ENCODE measurements at regions not wholly inside any gene's neighbourhood (a gene's known extent, or its start where the extent isn't known, plus 50 kb on each side); places are given as distances from the start of the nearest gene placed in this dataset.

DNA sequence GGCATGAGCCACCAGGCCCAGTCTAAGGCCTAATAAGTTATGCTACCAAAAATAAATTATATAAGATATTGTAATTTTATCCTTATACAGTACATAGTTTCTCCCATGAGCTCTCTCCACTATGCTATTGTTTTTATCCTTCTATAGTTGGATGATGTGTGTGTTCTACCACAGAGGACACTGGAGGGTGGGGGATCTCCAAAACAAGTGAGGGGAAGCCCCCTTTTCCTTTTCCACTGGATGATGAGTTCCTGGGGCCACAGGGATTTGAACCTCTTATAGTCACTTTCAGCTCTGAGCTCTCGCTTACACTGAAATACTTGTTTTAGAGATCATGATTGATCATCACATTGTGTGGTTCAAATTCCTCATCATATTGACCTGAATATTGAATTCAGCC lies 77.6 kb upstream of the VAV3 start:
- no peaks in the 10 kb centered on the region for H3K23me2 ChIP-seq (ENCODE audit: insufficient read length, low read depth, low read length, poor library complexity, severe bottlenecking)
- H3K9ac ChIP-seq (ENCODE audit: extremely low read depth, insufficient read length, low read length) = no peak overlapping the region
- no peak overlapping the region for H3K23ac ChIP-seq (ENCODE audit: insufficient read length, low read depth, low read length)
- no peak overlapping the region for H2AFZ ChIP-seq (ENCODE audit: low read length)
- H3K27me3 ChIP-seq (ENCODE audit: insufficient read depth, low read length) = no peaks in the 10 kb centered on the region
- H2BK15ac ChIP-seq (ENCODE audit: low read depth, low read length) = no peak overlapping the region
- no peak overlapping the region for H3K18ac ChIP-seq (ENCODE audit: insufficient read length, low read depth, low read length)
- TF ChIP-seq, protein P1, sequence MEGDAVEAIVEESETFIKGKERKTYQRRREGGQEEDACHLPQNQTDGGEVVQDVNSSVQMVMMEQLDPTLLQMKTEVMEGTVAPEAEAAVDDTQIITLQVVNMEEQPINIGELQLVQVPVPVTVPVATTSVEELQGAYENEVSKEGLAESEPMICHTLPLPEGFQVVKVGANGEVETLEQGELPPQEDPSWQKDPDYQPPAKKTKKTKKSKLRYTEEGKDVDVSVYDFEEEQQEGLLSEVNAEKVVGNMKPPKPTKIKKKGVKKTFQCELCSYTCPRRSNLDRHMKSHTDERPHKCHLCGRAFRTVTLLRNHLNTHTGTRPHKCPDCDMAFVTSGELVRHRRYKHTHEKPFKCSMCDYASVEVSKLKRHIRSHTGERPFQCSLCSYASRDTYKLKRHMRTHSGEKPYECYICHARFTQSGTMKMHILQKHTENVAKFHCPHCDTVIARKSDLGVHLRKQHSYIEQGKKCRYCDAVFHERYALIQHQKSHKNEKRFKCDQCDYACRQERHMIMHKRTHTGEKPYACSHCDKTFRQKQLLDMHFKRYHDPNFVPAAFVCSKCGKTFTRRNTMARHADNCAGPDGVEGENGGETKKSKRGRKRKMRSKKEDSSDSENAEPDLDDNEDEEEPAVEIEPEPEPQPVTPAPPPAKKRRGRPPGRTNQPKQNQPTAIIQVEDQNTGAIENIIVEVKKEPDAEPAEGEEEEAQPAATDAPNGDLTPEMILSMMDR (conservative IDR thresholded peaks at IDR 0.05) = no peak
- H2BK120ac ChIP-seq (ENCODE audit: low read depth, low read length, poor library complexity, severe bottlenecking) = no peak overlapping the region
- no peak overlapping the region for H3K27ac Mint-ChIP-seq
- no peaks in the 10 kb centered on the region for H3K79me2 ChIP-seq (ENCODE audit: insufficient read depth, low read length)
- no peaks in the 10 kb centered on the region for H4K20me1 ChIP-seq (ENCODE audit: control insufficient read depth, insufficient read depth, insufficient read length)
- H3K4me1 ChIP-seq (ENCODE audit: insufficient read depth, low read length) = 0 out of 2 replicates have a peak, but pooled peaks cover 2% of the 10 kb centered on the region
- H3K14ac ChIP-seq (ENCODE audit: insufficient read depth, low read length) = no peak overlapping the region
- H2BK12ac ChIP-seq (ENCODE audit: insufficient read length, low read depth, low read length) = no peak overlapping the region
- H4K8ac ChIP-seq (replicated peaks; ENCODE audit: insufficient read length, low read depth, low read length) = no peak overlapping the region
- H3T11ph ChIP-seq (ENCODE audit: low read length) = no peak overlapping the region
- H3K27me3 Mint-ChIP-seq (ENCODE audit: low read depth) = peaks cover 4% of the 10 kb centered on the region
- H3K9me3 ChIP-seq (ENCODE audit: control insufficient read depth, low read depth, low read length) = no peaks in the 10 kb centered on the region
- no peak overlapping the region for H3K56ac ChIP-seq (ENCODE audit: insufficient read length, low read depth, low read length)
- WGBS (ENCODE audit: extremely low coverage, insufficient read length, low lambda C conversion rate) = no CpG with 5 or more reads among the region's 1 CpG
- H3K4me1 Mint-ChIP-seq = peaks cover 12 to 20% of the 10 kb centered on the region in 2 experiments
- no peak overlapping the region for H2BK20ac ChIP-seq (ENCODE audit: low read depth, low read length, poor library complexity, severe bottlenecking)
- no peak overlapping the region for H2AK5ac ChIP-seq (ENCODE audit: insufficient read length, low read length)
- no peak overlapping the region for H3K27ac ChIP-seq (ENCODE audit: insufficient read length, low read depth, low read length)
- DNase-seq = no peak
- no peaks in the 10 kb centered on the region for H3K9me3 Mint-ChIP-seq
- H4K91ac ChIP-seq (ENCODE audit: insufficient read length, low read depth, low read length) = no peak overlapping the region
- H3K4me2 ChIP-seq (ENCODE audit: insufficient read depth, insufficient read length, low read length) = no peak overlapping the region
- no peaks in the 10 kb centered on the region for H3K36me3 Mint-ChIP-seq (ENCODE audit: insufficient read depth in 1 of 3, low read depth in 3 of 3)
- no peak overlapping the region for H3K4me3 Mint-ChIP-seq
- no peaks in the 10 kb centered on the region for H3K79me1 ChIP-seq (ENCODE audit: insufficient read depth, low read depth, low read length, poor library complexity, severe bottlenecking)
- no peak overlapping the region for H3K4ac ChIP-seq (ENCODE audit: low read depth, low read length)
- no peak overlapping the region for H2BK5ac ChIP-seq (ENCODE audit: insufficient read length, low read length)
- no peak overlapping the region for H4K5ac ChIP-seq (ENCODE audit: insufficient read length, low read depth, low read length)
